UCSD-AML1 (cell line): ENCODE measurements at regions not wholly inside any gene's neighbourhood (a gene's known extent, or its start where the extent isn't known, plus 50 kb on each side); places are given as distances from the start of the nearest gene placed in this dataset.
"Not testable (repeated sequence)": the region's sequence is repeated elsewhere in the genome, so short reads cannot be mapped to it uniquely, and the experiment has no call there.

Experiments
- DNase-seq: peaks from one replicate; lab custom pipeline; 2025; ENCODE audit not compliant: unreplicated experiment; lab: John Stamatoyannopoulos, UW

GRCh38 chr4:101730291-101731117 is 60.0 kb upstream of the BANK1 start:
- DNase-seq, result peak; percentile 44

- no peak for DNase-seq
Measured at GRCh38 chr4:101727238-101727637, 63.3 kb upstream of the BANK1 start.

GRCh38 chr4:101724093-101724492 is 66.4 kb upstream of the BANK1 start:
- DNase-seq, result no peak

GRCh38 chr4:101718810-101719209 is 71.7 kb upstream of the BANK1 start:
- no peak for DNase-seq

- no peak for DNase-seq
Measured at GRCh38 chr4:101711590-101712260, 78.8 kb upstream of the BANK1 start.

GRCh38 chr4:101710806-101711205 is 79.7 kb upstream of the BANK1 start:
- DNase-seq, result no peak

- DNase-seq, result no peak
Measured at GRCh38 chr4:101708293-101709039, 82.1 kb upstream of the BANK1 start.

GRCh38 chr4:101707596-101707995 is 82.9 kb upstream of the BANK1 start:
- DNase-seq, result no peak

GRCh38 chr4:101706535-101707057 is 83.9 kb upstream of the BANK1 start:
- no peak for DNase-seq

- no peak for DNase-seq
Measured at GRCh38 chr4:101701551-101701950, 89.0 kb upstream of the BANK1 start.

GRCh38 chr4:101699441-101700124 is 90.9 kb upstream of the BANK1 start:
- DNase-seq, result no peak

- DNase-seq, result no peak
Measured at GRCh38 chr4:101697266-101697665, 93.3 kb upstream of the BANK1 start.

- DNase-seq, result no peak
Measured at GRCh38 chr4:101696276-101697010, 94.1 kb upstream of the BANK1 start.

GRCh38 chr4:101695176-101695575 is 95.4 kb upstream of the BANK1 start:
- DNase-seq, result no peak

- DNase-seq, result not testable (repeated sequence)
Measured at GRCh38 chr4:101694403-101694802, 96.1 kb upstream of the BANK1 start.

- DNase-seq, result no peak
Measured at GRCh38 chr4:101693842-101694398, 96.6 kb upstream of the BANK1 start.

- DNase-seq, result no peak
Measured at GRCh38 chr4:101689220-101689619, 101.3 kb upstream of the BANK1 start.

- no peak for DNase-seq
Measured at GRCh38 chr4:101685126-101685525, 105.4 kb upstream of the BANK1 start.

GRCh38 chr4:101682946-101683345 is 107.6 kb upstream of the BANK1 start:
- no peak for DNase-seq

GRCh38 chr4:101678180-101678579 is 112.3 kb upstream of the BANK1 start:
- no peak for DNase-seq
